GM13977 (cell line): ENCODE measurements at regions not wholly inside any gene's neighbourhood (a gene's known extent, or its start where the extent isn't known, plus 50 kb on each side); places are given as distances from the start of the nearest gene placed in this dataset.

ENCODE experiments used
- DNase-seq: peaks from one replicate; pipeline ENCODE4 v3.0.0; 2012; ENCODE audit warnings: low spot score
- in situ Hi-C: fragments of 300-500 bp; cut with MboI; formaldehyde crosslinking; loops from one replicate; pipeline ENCODE4 v1.12.0; 2022; ENCODE audit warnings: low sequenced_read_pairs, low pct_unique_long_range_greater_than_20kb, mixed read lengths, inconsistent platforms; ENCODE audit not compliant: unreplicated experiment
- TF ChIP-seq, protein P1 (sequence below): IDR thresholded peaks from 2 replicates; pipeline ENCODE4 v1.5.1; 2012; ENCODE audit warnings: mild to moderate bottlenecking, control low read depth; ENCODE audit not compliant: insufficient read depth; ENCODE audit errors: extremely low read depth, missing control alignments

DNA sequence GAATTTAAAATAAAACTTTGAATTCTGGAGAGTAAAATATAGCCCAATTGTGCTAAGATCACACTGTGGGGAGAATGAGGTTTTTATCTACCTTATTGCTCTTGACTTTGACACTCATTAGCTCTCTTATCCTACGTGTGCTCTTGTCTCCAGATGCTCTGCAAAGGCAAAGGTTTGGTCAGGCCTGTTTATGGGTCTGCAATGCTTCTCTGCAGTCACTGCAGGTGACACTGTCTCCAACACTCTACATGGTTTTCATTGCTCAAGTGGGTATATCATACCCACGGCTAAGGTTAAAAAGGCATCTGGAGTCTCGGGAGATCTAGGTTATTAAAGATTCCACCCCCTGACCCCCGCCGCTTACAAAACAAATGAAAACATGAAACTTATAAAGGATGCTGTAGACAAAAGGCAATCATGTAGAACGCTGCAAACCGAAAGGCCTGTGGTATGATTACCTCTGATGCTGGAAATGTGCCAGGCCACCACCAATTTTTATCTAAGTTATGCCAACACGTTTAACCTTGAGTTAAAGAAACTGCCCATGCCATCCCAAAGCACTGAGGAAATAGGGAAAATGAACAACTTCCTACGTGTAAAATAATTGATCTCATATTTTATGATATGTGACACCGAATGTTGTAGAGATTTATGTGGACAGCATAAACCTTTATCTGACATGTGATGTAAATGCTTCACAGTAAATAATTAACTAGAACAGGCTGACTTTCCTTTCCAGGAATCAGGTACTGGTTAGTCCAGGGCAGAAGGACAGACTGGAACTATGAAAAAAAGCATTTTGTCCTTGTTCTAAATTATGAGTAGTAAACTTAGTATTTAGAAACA, 238.2 kb upstream of the NOX3 start:
- TF ChIP-seq, protein P1, sequence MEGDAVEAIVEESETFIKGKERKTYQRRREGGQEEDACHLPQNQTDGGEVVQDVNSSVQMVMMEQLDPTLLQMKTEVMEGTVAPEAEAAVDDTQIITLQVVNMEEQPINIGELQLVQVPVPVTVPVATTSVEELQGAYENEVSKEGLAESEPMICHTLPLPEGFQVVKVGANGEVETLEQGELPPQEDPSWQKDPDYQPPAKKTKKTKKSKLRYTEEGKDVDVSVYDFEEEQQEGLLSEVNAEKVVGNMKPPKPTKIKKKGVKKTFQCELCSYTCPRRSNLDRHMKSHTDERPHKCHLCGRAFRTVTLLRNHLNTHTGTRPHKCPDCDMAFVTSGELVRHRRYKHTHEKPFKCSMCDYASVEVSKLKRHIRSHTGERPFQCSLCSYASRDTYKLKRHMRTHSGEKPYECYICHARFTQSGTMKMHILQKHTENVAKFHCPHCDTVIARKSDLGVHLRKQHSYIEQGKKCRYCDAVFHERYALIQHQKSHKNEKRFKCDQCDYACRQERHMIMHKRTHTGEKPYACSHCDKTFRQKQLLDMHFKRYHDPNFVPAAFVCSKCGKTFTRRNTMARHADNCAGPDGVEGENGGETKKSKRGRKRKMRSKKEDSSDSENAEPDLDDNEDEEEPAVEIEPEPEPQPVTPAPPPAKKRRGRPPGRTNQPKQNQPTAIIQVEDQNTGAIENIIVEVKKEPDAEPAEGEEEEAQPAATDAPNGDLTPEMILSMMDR, result no peak
- in situ Hi-C loops, result no loop called here
- no peak for DNase-seq

DNA sequence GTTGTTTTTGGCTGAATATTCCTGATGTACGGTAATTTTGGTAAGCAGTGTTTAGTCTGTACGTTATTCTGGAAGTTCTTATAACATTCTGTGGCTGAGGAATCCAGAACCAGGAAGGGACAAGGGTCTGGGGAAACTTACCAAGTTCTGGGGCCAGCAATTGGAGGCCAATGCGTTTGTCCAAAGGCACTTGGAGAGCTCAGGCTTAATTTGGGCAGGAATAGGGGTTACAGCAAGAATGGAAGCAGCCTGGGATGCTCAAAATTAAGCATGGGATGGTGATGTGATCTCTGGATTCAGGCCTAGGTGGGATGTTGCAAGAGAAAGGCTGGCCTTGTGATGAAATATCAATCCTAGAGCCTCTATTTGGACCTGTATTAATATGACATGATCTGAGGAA, 235.2 kb upstream of the NOX3 start:
- in situ Hi-C loops, result no loop called here
- TF ChIP-seq, protein P1, result no peak
- no peak for DNase-seq

DNA sequence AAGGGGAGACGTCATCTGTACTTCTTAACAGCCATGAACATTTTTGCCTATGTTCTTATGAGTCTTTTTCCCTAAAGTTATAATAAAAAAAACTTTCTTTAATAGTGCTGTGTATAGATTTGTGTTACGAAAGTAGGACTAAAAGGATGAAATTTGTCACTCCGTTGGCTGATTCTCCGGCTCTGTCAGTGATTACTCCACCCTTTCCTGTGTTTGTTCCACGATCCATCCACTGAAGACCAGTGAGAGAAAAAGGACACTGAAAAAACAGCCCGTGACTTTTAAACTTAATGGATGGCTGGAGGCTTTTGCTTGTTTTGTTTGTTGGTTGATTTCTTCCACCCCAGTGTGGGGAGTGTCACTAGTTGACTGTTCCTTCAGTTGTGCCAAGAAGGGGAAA, 232.0 kb upstream of the NOX3 start:
- DNase-seq, result no peak
- TF ChIP-seq, protein P1, result no peak
- in situ Hi-C loops, result no loop called here

DNA sequence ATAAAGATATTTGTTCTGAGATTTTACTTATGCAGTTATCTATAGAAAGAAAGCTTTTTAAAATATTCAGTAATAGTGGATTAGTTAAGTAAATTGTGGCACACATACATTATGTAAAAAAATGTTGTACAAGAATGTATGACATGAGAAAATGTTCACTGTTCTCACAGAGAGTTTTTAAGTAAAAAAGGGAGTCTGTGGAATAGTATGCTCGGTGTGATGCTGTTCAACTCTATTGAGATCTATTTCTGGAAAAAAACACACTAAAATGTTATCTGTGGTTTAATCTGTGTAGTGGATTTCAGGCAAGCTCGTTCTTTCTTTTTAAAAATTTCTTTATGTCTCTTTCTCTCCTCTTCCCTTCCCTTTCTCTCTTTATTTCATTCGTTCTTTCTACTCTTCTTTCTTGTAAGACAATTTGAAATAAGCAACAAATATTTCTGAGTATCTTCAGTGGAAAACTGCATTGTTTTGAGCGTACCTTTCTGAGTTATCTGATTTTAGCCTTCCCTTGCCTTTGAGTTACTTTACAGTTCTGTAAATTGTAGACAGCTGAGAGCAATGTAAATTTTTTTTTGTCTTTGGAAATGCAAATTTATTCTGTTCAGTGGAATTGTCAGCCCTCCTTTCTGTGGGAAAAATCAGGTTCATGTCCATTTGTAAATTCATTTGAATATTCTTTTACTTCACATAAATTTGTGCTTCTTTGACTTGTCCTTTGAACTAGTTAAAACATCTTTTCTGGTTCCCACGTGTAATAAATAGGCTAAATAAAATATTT, 229.0 kb upstream of the NOX3 start:
- in situ Hi-C loops, result no loop called here
- TF ChIP-seq, protein P1, result no peak

DNA sequence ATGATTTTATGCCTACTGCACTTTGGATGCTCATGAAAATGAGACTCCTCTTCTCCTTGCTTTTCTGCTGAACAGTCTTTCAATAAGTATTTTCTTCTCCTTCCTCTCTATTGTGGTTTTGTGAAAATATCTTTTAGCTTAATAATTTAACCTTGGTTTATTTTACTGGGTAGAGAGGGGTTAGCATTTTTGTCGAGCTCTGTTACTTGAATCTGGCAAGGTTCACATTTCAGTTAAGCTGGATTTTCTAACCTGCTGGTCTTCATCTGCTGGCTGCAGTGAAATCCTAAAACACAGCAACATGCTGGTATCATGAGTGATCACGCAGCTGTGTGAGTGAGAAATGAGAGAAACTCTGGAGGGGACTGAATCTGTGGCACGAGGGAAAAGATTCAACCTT, 222.7 kb upstream of the NOX3 start:
- in situ Hi-C loops, result no loop called here
- no peak for DNase-seq
- TF ChIP-seq, protein P1, result no peak

More for the DNA sequence above, 229.0 kb upstream of the NOX3 start:
- no peak for DNase-seq

DNA sequence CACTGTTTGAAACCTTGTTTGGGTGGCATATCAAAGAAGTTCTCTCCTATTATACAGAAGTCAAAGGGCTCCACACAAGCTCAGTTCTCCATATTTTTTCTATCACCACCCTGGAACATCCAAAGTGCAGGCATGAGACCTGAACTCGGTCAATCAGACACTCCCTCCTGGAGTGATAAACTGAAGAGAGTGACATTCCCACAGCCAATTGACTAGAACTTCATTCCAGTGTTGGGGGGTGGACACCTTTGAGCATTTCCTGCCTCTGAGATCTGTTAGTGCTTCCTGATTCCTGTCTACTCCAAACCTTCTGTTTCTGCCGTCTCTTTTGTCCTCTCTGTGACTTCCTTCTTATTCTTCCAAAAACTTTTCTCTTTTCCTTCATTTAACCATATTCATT, 220.7 kb upstream of the NOX3 start:
- TF ChIP-seq, protein P1, result no peak

More for the DNA sequence above, 220.7 kb upstream of the NOX3 start:
- no peak for DNase-seq
- in situ Hi-C loops, result no loop called here
